SK-N-SH (cell line): ENCODE measurements at regions not wholly inside any gene's neighbourhood (a gene's known extent, or its start where the extent isn't known, plus 50 kb on each side); places are given as distances from the start of the nearest gene placed in this dataset.

Experiments
- CTCF ChIA-PET: fragments of 300-600, 350-600 bp; formaldehyde crosslinking; extraction: SDS; loops from one replicate; lab custom pipeline; 2021; lab: Yijun Ruan, JAX
- POLR2A ChIA-PET: fragments of 350-600 bp; sonication (Branson Sonifier 250); formaldehyde crosslinking; extraction: SDS; loops from one replicate; lab custom pipeline; 2020; ENCODE audit warnings: antibody characterized with exemption, inconsistent platforms; lab: Yijun Ruan, JAX
- DNase-seq: peaks from one replicate; pipeline ENCODE4 v3.0.0; 2012
- H2AFZ ChIP-seq: fragments of 200-600 bp; sonication (generic); 2 replicates; pipeline ENCODE4 v1.8.1; 2016; ENCODE audit warnings: antibody characterized with exemption, mild to moderate bottlenecking, low read depth
- H3F3A ChIP-seq: fragments of 200-600 bp; sonication (generic); replicated peaks from 2 replicates; pipeline ENCODE3; 2016; ENCODE audit warnings: antibody characterized with exemption, mild to moderate bottlenecking; ENCODE audit not compliant: insufficient read depth
- H3K27ac ChIP-seq, 2 experiments: fragments of 200-500 bp in 1 of 2; fragments of 200-600 bp in 1 of 2; sonication (Bioruptor generic) in 1 of 2; sonication (generic), shearing (Covaris generic) in 1 of 2; 2 replicates each; pipeline versions ENCODE4 v1.5.1 to v1.6.1; 2014 to 2016; ENCODE audit warnings: low read depth in 2 of 2, inconsistent platforms in 1 of 2, low read length in 1 of 2, mild to moderate bottlenecking in 1 of 2, mixed read lengths in 1 of 2
- H3K27me3 ChIP-seq: fragments of 200-600 bp; sonication (generic), shearing (Covaris generic); 2 replicates; pipeline ENCODE4 v1.6.1; 2016; ENCODE audit warnings: mixed run types; ENCODE audit not compliant: insufficient read depth
- H3K36me3 ChIP-seq, 2 experiments: fragments of 200-500 bp in 1 of 2; fragments of 200-600 bp in 1 of 2; sonication (Bioruptor generic) in 1 of 2; sonication (generic) in 1 of 2; replicated peaks in 1 of 2; 2 replicates each; pipeline versions ENCODE3 to v1.5.1; 2014 to 2016; ENCODE audit warnings: low read length in 1 of 2, mild to moderate bottlenecking in 1 of 2; ENCODE audit not compliant: insufficient read depth in 2 of 2, control insufficient read depth in 1 of 2
- H3K4me1 ChIP-seq, 2 experiments: fragments of 200-500 bp in 1 of 2; fragments of 200-600 bp in 1 of 2; sonication (Bioruptor generic) in 1 of 2; sonication (generic), shearing (Covaris generic) in 1 of 2; 2 replicates each; pipeline versions ENCODE4 v1.5.1 to v1.6.1; 2014 to 2016; ENCODE audit warnings: low read depth in 1 of 2, low read length in 1 of 2, mixed run types in 1 of 2; ENCODE audit not compliant: insufficient read depth in 2 of 2, control insufficient read depth in 1 of 2
- H3K4me2 ChIP-seq: fragments of 200-600 bp; sonication (generic), shearing (Covaris generic); 2 replicates; pipeline ENCODE4 v1.6.1; 2017; ENCODE audit warnings: mixed run types
- H3K4me3 ChIP-seq, 2 experiments: fragments of 200-500 bp in 1 of 2; fragments of 200-600 bp in 1 of 2; sonication (Bioruptor generic) in 1 of 2; sonication (generic), shearing (Covaris generic) in 1 of 2; 2 replicates each; pipeline versions ENCODE4 v1.5.1 to v1.8.1; 2014 to 2016; ENCODE audit warnings: low read depth in 2 of 2, inconsistent platforms in 1 of 2, low read length in 1 of 2, mild to moderate bottlenecking in 1 of 2, mixed read lengths in 1 of 2, moderate library complexity in 1 of 2
- H3K79me2 ChIP-seq: fragments of 200-600 bp; sonication (generic); 2 replicates; pipeline ENCODE4 v1.8.1; 2017; ENCODE audit warnings: mild to moderate bottlenecking; ENCODE audit not compliant: insufficient read depth
- H3K9ac ChIP-seq: fragments of 200-600 bp; sonication (generic); 2 replicates; pipeline ENCODE4 v1.6.1; 2017; ENCODE audit warnings: mixed run types
- H3K9me2 ChIP-seq: fragments of 200-600 bp; sonication (generic); 2 replicates; pipeline ENCODE4 v1.6.1; 2017; ENCODE audit warnings: mixed run types
- H3K9me3 ChIP-seq: fragments of 200-600 bp; sonication (generic); 2 replicates; pipeline ENCODE4 v1.6.1; 2017; ENCODE audit warnings: mixed run types, mild to moderate bottlenecking, moderate library complexity
- H4K20me1 ChIP-seq: fragments of 200-600 bp; sonication (generic); 2 replicates; pipeline ENCODE4 v1.6.1; 2017; ENCODE audit warnings: mild to moderate bottlenecking, mixed run types; ENCODE audit not compliant: insufficient read depth
- CHD2 ChIP-seq: fragments of 150-350 bp; IDR thresholded peaks from 2 replicates; pipeline ENCODE4 v1.6.1; 2018; ENCODE audit warnings: low read length; ENCODE audit not compliant: partially characterized antibody
- ELF1 ChIP-seq: IDR thresholded peaks from 2 replicates; pipeline ENCODE4 v1.4.0; 2012
- EZH2phosphoT487 ChIP-seq: fragments of 200-600 bp; sonication (generic); IDR thresholded peaks from 2 replicates; pipeline ENCODE4 v1.6.1; 2017; ENCODE audit warnings: low read depth, mixed run types, mild to moderate bottlenecking, antibody characterized with exemption, moderate library complexity, borderline replicate concordance
- FOSL2 ChIP-seq: IDR thresholded peaks from 2 replicates; pipeline ENCODE4 v1.4.0; 2012; ENCODE audit warnings: low read depth, mild to moderate bottlenecking, moderate library complexity, borderline replicate concordance
- GABPA ChIP-seq: IDR thresholded peaks from 2 replicates; pipeline ENCODE4 v1.4.0; 2012; ENCODE audit warnings: low read depth, mild to moderate bottlenecking
- MEF2A ChIP-seq: IDR thresholded peaks from 2 replicates; pipeline ENCODE4 v1.4.0; 2012; ENCODE audit warnings: low read depth, borderline replicate concordance
- MXI1 ChIP-seq: IDR thresholded peaks from 2 replicates; pipeline ENCODE4 v1.6.1; 2012; ENCODE audit warnings: mild to moderate bottlenecking, low read depth, low read length, improper control_type of control experiment
- NFIC ChIP-seq: IDR thresholded peaks from 2 replicates; pipeline ENCODE4 v1.4.0; 2012; ENCODE audit warnings: borderline replicate concordance
- NRF1 ChIP-seq: IDR thresholded peaks from 2 replicates; pipeline ENCODE4 v1.6.1; 2012; ENCODE audit warnings: low read depth, mild to moderate bottlenecking, low read length
- PBX3 ChIP-seq: IDR thresholded peaks from 2 replicates; pipeline ENCODE4; 2012
- RAD21 ChIP-seq: IDR thresholded peaks from 2 replicates; pipeline ENCODE4 v1.6.1; 2012; ENCODE audit warnings: mild to moderate bottlenecking, low read length
- RCOR1 ChIP-seq: fragments of 150-350 bp; IDR thresholded peaks from 2 replicates; pipeline ENCODE4 v1.6.1; 2017; ENCODE audit warnings: antibody characterized with exemption, low read length
- RFX5 ChIP-seq: IDR thresholded peaks from 2 replicates; pipeline ENCODE4 v1.6.1; 2012; ENCODE audit warnings: mild to moderate bottlenecking, improper control_type of control experiment, low read length
- SIN3A ChIP-seq: IDR thresholded peaks from 2 replicates; pipeline ENCODE4 v1.6.1; 2012; ENCODE audit warnings: low read depth, mild to moderate bottlenecking, low read length, moderate library complexity, borderline replicate concordance
- TAF1 ChIP-seq: IDR thresholded peaks from 2 replicates; pipeline ENCODE4 v1.6.1; 2012; ENCODE audit warnings: low read depth, mild to moderate bottlenecking, low read length, moderate library complexity, borderline replicate concordance
- TEAD4 ChIP-seq: IDR thresholded peaks from 2 replicates; pipeline ENCODE4 v1.4.0; 2012; ENCODE audit warnings: mild to moderate bottlenecking, borderline replicate concordance; ENCODE audit not compliant: insufficient read depth
- USF1 ChIP-seq: IDR thresholded peaks from 2 replicates; pipeline ENCODE4 v1.4.0; 2012; ENCODE audit warnings: low read depth, borderline replicate concordance
- ZBTB33 ChIP-seq: IDR thresholded peaks from 2 replicates; pipeline ENCODE4 v1.4.0; 2012; ENCODE audit warnings: low read depth, borderline replicate concordance
- WGBS: methylation state at CpG from one replicate; pipeline ENCODE4 v1.1.6; 2017; ENCODE audit warnings: low lambda C conversion rate; 5-methylcytosine and 5-hydroxymethylcytosine counted together
- TF ChIP-seq, protein P1 (sequence below): fragments of 150-350 bp; IDR thresholded peaks from 2 replicates; pipeline ENCODE4 v1.6.1; 2017; ENCODE audit warnings: antibody characterized with exemption, low read length, low read depth, borderline replicate concordance

DNA sequence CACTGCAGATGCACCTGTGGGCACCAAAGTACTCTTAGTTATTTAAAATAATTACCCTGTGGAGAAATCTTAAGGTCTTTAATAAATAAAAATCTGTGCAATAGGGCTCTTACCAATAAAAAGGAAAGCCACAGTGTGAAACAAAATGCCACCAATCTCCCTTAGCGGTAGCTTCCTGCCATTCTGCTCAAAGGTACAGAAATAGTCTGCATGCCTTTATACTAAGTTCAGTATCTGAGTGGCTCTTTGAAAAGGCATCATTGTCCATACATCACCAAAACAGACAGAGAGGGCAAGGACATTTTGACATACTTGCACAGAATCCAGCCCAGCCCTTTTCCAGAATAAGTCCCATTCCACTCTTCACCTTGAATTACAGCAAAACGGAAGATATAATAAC is 161.0 kb downstream of the KLF12 start:
- Histone ChIP-seq H3K36me3 (no peaks in the 10 kb centered on the region), H3F3A (no peaks in the 10 kb centered on the region), H3K9me2 (no peaks in the 10 kb centered on the region), H3K4me1 (peaks cover 0 to 4% of the 10 kb centered on the region in 2 experiments; a peak in 1 of 4 replicates), H2AFZ (no peak overlapping the region), H3K79me2 (peaks cover 46% of the 10 kb centered on the region; the same call in 1 of the 2 replicates), H3K9ac (no peak overlapping the region), H4K20me1 (no peaks in the 10 kb centered on the region), H3K9me3 (no peaks in the 10 kb centered on the region), H3K27me3 (no peaks in the 10 kb centered on the region), H3K27ac (no peak overlapping the region), H3K4me2 (no peak overlapping the region), H3K4me3 (no peak overlapping the region)
- CTCF ChIA-PET, result no interaction called here
- TF ChIP-seq SIN3A (no peak), MXI1 (no peak), NFIC (no peak), ZBTB33 (no peak), CHD2 (no peak)
- no peak for DNase-seq
- POLR2A ChIA-PET, result no interaction called here
- 90% methylated on average over 2 of the region's 2 CpGs for WGBS

DNA sequence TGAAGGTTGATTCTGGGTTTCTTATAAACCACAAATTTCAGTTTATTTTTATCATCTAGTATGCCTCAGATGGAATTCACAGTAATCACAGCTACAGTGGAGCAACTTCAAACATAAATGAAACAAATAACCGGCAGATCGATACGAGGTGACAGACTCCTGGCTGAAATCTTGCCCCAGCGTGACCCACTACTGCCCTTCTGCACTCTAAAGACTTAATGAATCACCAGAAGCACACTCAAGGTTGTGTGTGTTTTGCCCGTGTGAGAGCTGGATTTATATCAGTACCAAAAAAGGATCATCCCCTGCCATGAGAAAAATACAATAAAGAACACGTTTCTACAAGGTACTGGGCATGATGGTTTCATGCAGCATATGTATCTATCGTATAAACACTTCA is 161.7 kb downstream of the KLF12 start:
- TF ChIP-seq RAD21 (no peak), USF1 (no peak), FOSL2 (no peak), SIN3A (no peak), TAF1 (no peak), GABPA (no peak), CHD2 (no peak), ELF1 (no peak), TEAD4 (no peak), MEF2A (no peak), NRF1 (no peak), ZBTB33 (no peak), RCOR1 (no peak), EZH2phosphoT487 (no peak), RFX5 (no peak), PBX3 (no peak)
- TF ChIP-seq, protein P1, sequence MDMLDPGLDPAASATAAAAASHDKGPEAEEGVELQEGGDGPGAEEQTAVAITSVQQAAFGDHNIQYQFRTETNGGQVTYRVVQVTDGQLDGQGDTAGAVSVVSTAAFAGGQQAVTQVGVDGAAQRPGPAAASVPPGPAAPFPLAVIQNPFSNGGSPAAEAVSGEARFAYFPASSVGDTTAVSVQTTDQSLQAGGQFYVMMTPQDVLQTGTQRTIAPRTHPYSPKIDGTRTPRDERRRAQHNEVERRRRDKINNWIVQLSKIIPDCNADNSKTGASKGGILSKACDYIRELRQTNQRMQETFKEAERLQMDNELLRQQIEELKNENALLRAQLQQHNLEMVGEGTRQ, result no peak
- Histone ChIP-seq H3K27me3 (no peaks in the 10 kb centered on the region), H3K79me2 (peaks cover 40% of the 10 kb centered on the region; the same call in 1 of the 2 replicates), H3K9ac (no peak overlapping the region), H3K9me3 (no peaks in the 10 kb centered on the region), H3K4me3 (no peak overlapping the region), H4K20me1 (no peaks in the 10 kb centered on the region; the same call in 1 of the 2 replicates), H3K27ac (no peak overlapping the region), H3K4me2 (no peak overlapping the region), H2AFZ (no peak overlapping the region), H3F3A (peaks cover 4% of the 10 kb centered on the region), H3K9me2 (no peaks in the 10 kb centered on the region), H3K36me3 (no peaks in the 10 kb centered on the region), H3K4me1 (peaks cover 0 to 4% of the 10 kb centered on the region in 2 experiments; a peak in 1 of 4 replicates)
- no peak for DNase-seq
- ChIA-PET CTCF (no interaction called here), POLR2A (no interaction called here)
- 89% methylated on average over 7 of the region's 7 CpGs for WGBS
